ENCODE measurements at regions not wholly inside any gene's neighbourhood (a gene's known extent, or its start where the extent isn't known, plus 50 kb on each side); places are given as distances from the start of the nearest gene placed in this dataset.
A peak's percentile ranks its signal among the peaks of the same experiment; 100 is the strongest.

DNA sequence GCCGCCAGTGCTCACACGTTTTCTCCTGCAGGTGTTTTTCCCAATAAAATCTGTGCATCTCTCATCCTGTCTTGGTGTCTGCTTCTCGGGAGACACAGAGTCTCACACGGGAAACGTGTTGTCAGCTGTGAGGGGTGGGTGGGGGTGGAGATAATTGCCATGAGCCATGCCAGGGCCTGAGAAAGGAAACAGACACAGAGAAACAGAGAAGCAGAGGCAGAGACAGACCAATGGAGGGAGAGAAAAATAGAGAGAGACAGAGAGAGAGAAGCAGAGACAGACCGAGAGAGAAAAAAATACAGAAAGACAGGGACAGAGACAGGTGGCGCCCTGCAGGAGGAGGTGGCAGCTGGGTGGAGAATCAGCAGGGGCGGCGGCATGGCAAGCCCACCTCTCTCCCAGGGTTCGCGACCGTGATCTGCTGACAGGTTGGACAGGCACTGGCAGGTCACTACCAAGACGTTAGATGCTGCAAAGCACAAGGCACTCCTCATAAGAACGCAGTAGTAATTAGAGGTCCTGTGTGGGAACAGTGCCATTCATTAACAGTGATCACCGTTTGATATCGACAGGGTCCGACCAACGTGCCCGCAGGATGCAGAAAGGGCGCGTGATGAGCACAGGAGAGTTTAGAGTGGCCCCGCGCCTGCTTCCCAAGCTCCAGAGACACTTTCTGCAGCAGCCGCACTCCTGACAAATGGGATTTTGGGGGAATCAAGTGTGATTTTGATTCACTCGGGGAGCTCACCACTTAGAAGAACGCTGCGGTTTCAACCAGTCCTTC lies 70.5 kb upstream of the INSIG1 start:
- DNase-seq, result no peak
- peaks cover 48% of the 10 kb centered on the region for H3K4me1 Mint-ChIP-seq (ENCODE audit: low read depth, unreplicated experiment)
- Histone ChIP-seq H3K27me3 (replicated peaks; ENCODE audit: control insufficient read depth, insufficient read depth, low read length) (no peaks in the 10 kb centered on the region), H3K9me3 (no peaks in the 10 kb centered on the region), H3K36me3 (ENCODE audit: control insufficient read depth, insufficient read depth, low read length) (no peaks in the 10 kb centered on the region), H3K4me1 (peaks cover 31% of the 10 kb centered on the region), H3K4me3 (ENCODE audit: low read depth, low read length) (no peak overlapping the region)
- H3K9me3 Mint-ChIP-seq (ENCODE audit: unreplicated experiment), result no peaks in the 10 kb centered on the region
- intact Hi-C loops (cut with micrococcal nuclease; ENCODE audit: unreplicated experiment), result no loop called here
- ChIA-PET CTCF (no interaction called here), POLR2A (no interaction called here)
- no peaks in the 10 kb centered on the region for H3K36me3 Mint-ChIP-seq (ENCODE audit: insufficient read depth, unreplicated experiment)
- TF ChIP-seq, protein P1, sequence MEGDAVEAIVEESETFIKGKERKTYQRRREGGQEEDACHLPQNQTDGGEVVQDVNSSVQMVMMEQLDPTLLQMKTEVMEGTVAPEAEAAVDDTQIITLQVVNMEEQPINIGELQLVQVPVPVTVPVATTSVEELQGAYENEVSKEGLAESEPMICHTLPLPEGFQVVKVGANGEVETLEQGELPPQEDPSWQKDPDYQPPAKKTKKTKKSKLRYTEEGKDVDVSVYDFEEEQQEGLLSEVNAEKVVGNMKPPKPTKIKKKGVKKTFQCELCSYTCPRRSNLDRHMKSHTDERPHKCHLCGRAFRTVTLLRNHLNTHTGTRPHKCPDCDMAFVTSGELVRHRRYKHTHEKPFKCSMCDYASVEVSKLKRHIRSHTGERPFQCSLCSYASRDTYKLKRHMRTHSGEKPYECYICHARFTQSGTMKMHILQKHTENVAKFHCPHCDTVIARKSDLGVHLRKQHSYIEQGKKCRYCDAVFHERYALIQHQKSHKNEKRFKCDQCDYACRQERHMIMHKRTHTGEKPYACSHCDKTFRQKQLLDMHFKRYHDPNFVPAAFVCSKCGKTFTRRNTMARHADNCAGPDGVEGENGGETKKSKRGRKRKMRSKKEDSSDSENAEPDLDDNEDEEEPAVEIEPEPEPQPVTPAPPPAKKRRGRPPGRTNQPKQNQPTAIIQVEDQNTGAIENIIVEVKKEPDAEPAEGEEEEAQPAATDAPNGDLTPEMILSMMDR (IDR thresholded peaks at IDR 0.05; ENCODE audit: insufficient read depth in 1 of 2, low read depth in 1 of 2, low read length in 1 of 2, severe bottlenecking in 1 of 2, unreplicated experiment in 1 of 2), result no peak
- H3K27me3 Mint-ChIP-seq (ENCODE audit: insufficient read depth, unreplicated experiment), result no peaks in the 10 kb centered on the region
- no TSS peak for BruUV-seq (replicated peaks)
- H3K4me3 Mint-ChIP-seq (ENCODE audit: unreplicated experiment), result no peak overlapping the region
- peak overlapping the region; percentile 75 for H3K27ac Mint-ChIP-seq (ENCODE audit: unreplicated experiment)

GRCh38 chr7:155227788-155228458 lies 69.8 kb upstream of the INSIG1 start:
- DNase-seq, result no peak
- peaks cover 36% of the 10 kb centered on the region for H3K4me1 ChIP-seq
- no peak overlapping the region for H3K4me3 ChIP-seq (ENCODE audit: low read depth, low read length)
- Mint-ChIP-seq H3K4me3 (ENCODE audit: unreplicated experiment) (no peak overlapping the region), H3K27ac (ENCODE audit: unreplicated experiment) (peak overlapping the region; percentile 75), H3K4me1 (ENCODE audit: low read depth, unreplicated experiment) (peaks cover 51% of the 10 kb centered on the region), H3K36me3 (ENCODE audit: insufficient read depth, unreplicated experiment) (no peaks in the 10 kb centered on the region), H3K27me3 (ENCODE audit: insufficient read depth, unreplicated experiment) (no peaks in the 10 kb centered on the region), H3K9me3 (ENCODE audit: unreplicated experiment) (no peaks in the 10 kb centered on the region)
- CTCF ChIA-PET, result interaction anchor here (0.8 kb wide), 1 partner anchor 117 kb away, joined by 4 read pairs; no protein-coding TSS in a partner anchor
- BruUV-seq (replicated peaks), result no TSS peak
- H3K27me3 ChIP-seq (replicated peaks; ENCODE audit: control insufficient read depth, insufficient read depth, low read length), result no peaks in the 10 kb centered on the region
- TF ChIP-seq, protein P1 (IDR thresholded peaks at IDR 0.05; ENCODE audit: insufficient read depth in 1 of 2, low read depth in 1 of 2, low read length in 1 of 2, severe bottlenecking in 1 of 2, unreplicated experiment in 1 of 2), result no peak
- H3K9me3 ChIP-seq, result no peaks in the 10 kb centered on the region
- POLR2A ChIA-PET, result no interaction called here
- intact Hi-C loops (cut with micrococcal nuclease; ENCODE audit: unreplicated experiment), result no loop called here
- no peaks in the 10 kb centered on the region for H3K36me3 ChIP-seq (ENCODE audit: control insufficient read depth, insufficient read depth, low read length)

DNA sequence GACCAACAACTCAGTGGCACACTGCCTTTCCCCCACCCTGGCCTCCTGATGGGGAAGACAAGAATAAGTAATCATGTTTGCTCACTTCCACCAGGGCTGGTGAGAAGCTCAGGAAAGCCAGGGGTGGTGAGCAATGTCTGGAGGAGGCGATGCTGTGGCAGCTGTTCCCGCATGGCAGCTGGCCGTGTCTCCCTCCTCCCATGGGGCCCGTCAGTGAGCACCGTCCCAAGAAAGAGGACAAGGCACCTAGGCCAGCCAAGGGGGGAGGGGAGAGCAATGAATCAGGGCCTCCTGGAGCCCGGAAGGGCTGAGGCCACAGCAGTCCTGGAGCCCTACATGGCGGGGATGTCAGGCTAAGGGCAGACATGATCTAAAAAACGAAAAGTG lies 69.2 kb upstream of the INSIG1 start:
- intact Hi-C loops (cut with micrococcal nuclease; ENCODE audit: unreplicated experiment), result no loop called here
- Mint-ChIP-seq H3K27me3 (ENCODE audit: insufficient read depth, unreplicated experiment) (no peaks in the 10 kb centered on the region), H3K4me1 (ENCODE audit: low read depth, unreplicated experiment) (peaks cover 56% of the 10 kb centered on the region), H3K27ac (ENCODE audit: unreplicated experiment) (peak overlapping the region; percentile 6), H3K36me3 (ENCODE audit: insufficient read depth, unreplicated experiment) (no peaks in the 10 kb centered on the region), H3K4me3 (ENCODE audit: unreplicated experiment) (no peak overlapping the region), H3K9me3 (ENCODE audit: unreplicated experiment) (no peaks in the 10 kb centered on the region)
- Histone ChIP-seq H3K4me3 (ENCODE audit: low read depth, low read length) (no peak overlapping the region), H3K4me1 (peaks cover 37% of the 10 kb centered on the region), H3K9me3 (no peaks in the 10 kb centered on the region), H3K36me3 (ENCODE audit: control insufficient read depth, insufficient read depth, low read length) (no peaks in the 10 kb centered on the region), H3K27me3 (replicated peaks; ENCODE audit: control insufficient read depth, insufficient read depth, low read length) (no peaks in the 10 kb centered on the region)
- BruUV-seq (replicated peaks), result no TSS peak
- ChIA-PET CTCF (interaction anchor here (0.8 kb wide), 1 partner anchor 117 kb away, joined by 4 read pairs; no protein-coding TSS in a partner anchor), POLR2A (no interaction called here)
- no peak for DNase-seq
- TF ChIP-seq, protein P1 (IDR thresholded peaks at IDR 0.05; ENCODE audit: insufficient read depth in 1 of 2, low read depth in 1 of 2, low read length in 1 of 2, severe bottlenecking in 1 of 2, unreplicated experiment in 1 of 2), result no peak
